HG03066 (cell line): ENCODE measurements at regions not wholly inside any gene's neighbourhood (a gene's known extent, or its start where the extent isn't known, plus 50 kb on each side); places are given as distances from the start of the nearest gene placed in this dataset.
A peak's percentile ranks its signal among the peaks of the same experiment; 100 is the strongest.
"Not testable (repeated sequence)": the region's sequence is repeated elsewhere in the genome, so short reads cannot be mapped to it uniquely, and the experiment has no call there.

ENCODE experiments used
- ATAC-seq: cut with Tn5 transposase; IDR thresholded peaks from one replicate; pipeline ENCODE4 v1.9.1; 2021; ENCODE audit warnings: low read depth; ENCODE audit not compliant: unreplicated experiment

DNA sequence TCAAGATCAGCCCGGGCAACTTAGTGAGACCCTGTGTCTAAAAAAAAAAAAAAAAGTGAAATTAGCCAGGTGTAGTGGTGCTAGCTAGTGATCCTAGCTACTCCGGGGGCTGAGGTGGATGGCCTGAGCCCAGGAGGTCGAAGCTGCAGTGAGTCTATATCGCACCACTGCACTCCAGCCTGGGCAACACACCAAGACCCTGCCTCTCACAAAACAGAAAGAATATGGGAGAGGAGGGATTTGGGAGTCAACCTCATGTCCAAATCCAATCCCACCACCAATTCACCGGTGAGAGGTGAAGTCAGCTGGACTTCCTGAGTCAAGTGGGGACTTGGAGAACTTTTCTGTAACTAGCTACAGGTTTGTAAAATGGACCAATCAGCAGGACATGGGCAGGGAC lies 80.5 kb upstream of the MFGE8 start:
- no peak for ATAC-seq

DNA sequence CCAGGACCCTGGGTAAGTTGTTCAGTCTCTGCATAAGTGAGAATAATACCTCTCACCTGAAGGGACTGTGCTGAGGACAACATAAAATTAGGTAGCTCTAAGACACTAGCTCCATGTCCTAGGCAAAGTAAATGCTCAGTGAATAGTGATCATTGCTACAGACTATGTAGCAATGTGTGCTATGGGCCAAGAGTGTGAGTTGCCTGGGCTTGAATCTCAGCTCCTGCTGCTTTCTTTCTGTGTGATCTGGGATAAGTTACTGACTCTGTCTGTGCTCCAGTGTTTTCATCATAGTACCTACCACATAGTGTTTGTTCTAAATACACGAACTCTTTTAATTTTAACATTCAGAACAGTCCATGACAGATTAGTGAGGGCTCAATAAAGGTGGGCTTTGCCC lies 81.1 kb upstream of the MFGE8 start:
- ATAC-seq, result no peak

DNA sequence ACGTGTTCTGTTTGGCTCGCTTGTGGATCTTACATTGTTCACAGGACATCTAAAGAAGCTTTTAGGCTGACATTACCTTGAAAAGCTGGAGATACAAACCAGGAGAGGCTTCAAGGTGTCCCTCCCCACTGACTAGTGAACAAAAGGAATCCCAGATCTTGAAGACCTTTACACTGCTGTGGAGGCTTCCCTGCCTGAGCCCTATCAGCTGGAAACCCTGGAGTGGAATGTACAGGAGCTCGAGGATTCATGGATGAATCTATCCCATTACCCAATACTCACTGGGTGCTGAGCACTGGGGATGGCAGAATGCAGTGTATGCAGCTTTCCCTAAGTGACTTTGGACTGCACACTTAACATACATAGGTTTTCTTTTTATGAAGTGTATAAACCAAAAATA lies 82.3 kb upstream of the MFGE8 start:
- no peak for ATAC-seq

DNA sequence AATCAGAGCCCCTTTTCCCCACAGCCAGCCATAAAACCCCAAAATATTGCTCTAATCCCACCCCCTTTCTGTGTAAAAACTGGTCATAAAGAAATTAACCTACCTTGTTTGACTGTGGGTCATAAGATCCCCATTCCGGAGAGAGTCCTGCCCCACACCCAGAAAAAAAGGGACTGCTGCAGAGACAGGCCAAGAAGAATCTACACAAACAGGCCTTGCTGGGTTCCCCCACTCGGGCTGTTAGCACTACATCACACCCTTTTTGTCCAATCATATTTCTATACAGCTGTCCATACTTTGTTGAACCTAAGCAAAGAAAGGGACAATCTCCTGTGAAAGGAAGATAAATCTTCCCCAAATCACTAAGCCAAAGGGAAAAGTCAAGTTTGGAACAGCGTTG lies 84.4 kb upstream of the MFGE8 start:
- ATAC-seq, result no peak

DNA sequence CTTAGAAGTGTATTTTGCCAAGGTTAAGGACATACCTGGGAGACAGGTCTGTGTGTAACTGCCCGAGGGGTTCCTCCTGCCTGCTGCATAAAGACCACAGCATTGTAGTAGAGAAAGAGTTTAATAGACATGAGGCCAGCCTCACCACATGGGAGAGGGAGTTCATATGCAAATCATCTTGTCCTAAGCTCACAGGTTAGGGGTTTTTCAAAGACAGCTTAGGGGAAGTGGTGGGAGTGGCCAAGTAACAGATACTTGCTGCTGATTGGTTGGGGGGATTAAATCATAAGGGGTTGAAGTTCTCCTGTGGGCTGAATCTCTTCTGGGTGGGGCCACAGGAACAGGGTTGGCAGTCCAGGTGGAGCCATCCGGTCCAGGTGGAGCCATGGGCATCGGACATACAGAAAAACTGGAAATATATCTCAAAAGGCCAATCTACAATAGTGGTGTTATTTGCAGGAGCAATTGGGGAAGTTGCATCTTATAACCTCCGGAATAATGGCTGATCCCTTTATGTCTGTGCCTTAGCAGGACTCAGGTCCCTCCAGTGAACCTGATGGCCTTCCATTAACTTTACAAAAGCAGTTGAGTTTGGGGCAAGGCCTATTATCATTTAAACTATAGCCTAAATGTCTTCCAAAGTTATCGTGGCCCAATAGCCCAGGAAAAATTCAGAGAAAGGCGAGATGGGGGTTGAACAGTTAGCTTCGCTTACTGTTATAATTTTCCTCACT lies 86.0 kb upstream of the MFGE8 start:
- no peak for ATAC-seq

DNA sequence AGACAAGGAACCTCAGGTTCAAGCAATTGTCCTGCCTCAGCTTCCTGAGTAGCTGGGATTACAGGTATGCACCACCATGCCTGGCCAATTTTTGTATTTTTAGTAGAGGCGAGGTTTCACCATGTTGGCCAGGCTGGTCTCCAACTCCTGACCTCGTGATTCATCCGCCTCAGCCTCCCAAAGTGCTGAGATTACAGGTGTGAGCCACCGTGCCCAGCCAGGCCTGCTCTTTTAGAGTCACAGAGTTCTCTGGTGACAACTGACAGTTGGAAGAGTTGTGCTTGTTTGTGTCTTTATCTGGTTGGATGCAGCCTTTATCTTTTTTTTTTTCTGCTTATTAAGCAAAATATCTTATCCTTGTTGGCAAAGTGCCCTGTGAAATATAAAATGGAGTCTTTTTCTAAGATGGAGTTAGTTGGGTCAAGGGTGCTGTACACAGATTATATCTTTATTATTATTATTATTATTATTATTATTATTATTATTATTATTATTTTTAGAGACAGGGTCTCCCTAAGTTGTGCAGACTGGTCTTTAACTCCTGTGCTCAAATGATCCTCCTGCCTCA lies 86.5 kb upstream of the ABHD2 start:
- ATAC-seq, result not testable (repeated sequence)

DNA sequence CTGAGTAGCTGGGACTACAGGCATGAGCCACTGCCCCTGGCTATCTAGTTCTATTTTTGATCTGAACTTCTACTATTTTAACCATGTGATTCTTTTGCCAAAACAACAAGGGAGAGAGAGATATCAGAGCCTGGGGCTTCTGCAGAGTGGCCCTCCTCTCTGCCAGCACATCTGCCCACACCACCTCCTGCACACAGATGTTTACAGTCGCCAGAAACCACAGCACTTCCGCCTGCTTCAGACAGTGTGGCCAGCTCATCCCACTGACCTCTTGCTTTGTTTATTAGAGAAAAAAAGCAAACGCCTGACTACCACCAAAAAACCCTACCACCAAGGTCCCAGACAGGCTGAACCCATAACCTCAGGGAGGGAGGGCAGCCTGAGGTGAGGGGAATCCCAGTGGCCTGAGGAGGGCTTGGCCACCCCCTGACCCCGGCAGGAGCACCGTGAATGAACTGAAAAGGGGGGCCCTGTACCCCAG lies 85.9 kb upstream of the ABHD2 start:
- peak; percentile 87 for ATAC-seq

DNA sequence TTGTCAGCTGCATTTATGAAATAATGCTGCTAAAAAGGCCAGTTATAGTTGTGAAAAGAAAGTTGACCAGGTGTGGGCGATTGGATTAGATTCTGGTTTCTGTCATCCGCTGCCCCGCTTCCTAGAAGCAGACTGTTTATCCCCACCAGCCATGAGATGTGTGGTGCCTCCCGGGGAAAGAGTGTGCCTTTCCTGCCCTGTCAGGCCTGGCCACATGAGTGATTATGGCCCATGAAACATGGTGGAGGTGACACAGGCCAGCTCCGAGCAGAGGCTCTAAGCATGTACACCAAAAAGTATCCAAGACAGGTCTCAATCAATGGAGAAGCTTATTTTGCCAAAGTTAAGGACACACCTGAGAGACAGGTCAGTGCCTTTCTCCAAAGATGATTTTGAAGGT lies 85.4 kb upstream of the ABHD2 start:
- no peak for ATAC-seq

DNA sequence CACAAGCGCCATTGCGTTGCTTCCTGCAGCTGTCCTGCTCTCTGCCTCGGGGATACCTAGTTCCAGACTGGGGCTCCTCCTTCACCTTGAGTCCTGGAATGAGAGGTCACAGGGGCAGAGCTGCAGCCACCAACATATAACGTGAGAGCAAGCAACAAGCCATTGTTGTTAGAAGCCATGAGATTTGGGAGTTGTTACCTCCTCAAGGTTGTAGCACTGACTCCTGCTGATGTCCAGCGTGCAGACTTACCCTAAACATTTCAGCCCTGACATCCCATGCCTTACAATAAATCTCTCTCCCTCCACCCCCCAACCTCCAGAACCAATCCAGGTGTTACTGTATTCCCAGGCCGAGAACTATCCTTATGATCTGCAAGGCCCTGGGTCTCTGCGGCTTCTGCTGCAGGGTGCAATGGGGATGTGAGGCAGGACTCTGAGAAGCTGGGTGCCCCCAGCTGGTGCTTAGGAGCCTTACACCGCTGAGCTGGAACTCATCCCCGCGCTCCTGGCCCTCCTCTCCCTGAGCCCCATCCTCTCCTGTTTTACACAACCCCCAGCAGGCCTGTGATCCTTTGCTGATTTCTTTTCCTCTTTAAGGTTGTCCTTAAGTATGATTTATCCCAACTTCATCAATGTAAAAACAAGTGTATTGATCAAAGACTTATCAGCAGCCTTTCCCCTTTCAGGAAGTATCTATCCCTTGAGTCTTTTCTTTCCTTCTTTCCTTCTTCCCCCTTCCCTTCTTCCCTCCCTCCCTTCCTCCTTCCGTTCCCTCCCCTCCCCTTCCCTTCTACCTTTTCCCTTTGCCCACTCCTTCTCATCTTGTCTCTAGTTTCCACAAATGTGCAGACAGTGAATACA lies 84.2 kb upstream of the ABHD2 start:
- ATAC-seq, result no peak

DNA sequence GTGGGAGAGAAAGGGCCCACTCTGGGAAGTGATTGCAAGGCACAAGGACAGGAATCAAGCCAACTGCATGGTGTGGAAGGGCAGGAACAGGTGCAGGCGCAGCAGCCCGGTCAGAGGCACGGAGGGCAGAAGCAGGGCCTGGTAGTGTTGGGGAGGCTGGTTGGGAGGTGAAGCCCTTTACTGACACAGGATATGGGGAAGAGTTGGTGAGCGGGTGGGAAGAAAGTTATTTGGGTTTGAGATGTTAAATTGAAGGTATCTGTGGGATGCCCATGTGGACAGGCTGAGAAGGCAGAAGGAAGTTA lies 83.6 kb upstream of the ABHD2 start:
- ATAC-seq, result no peak

DNA sequence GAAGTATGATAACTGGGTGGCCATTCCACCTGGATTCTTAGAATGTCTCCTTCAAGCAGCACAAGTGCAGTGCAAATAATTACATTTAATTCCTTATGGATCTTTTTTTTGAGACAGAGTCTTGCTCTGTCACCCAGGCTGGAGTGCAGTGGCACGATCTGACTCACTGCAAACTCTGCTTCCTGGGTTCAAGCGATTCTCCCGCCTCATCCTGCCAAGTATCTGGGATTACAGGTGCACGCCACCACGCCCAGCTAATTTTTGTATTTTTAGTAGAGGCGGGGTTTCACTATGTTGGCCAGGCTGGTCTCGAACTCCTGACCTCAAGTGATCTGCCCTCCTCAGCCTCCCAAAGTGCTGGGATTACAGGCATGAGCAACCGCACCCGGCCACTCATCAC lies 80.7 kb upstream of the ABHD2 start:
- ATAC-seq, result not testable (repeated sequence)

DNA sequence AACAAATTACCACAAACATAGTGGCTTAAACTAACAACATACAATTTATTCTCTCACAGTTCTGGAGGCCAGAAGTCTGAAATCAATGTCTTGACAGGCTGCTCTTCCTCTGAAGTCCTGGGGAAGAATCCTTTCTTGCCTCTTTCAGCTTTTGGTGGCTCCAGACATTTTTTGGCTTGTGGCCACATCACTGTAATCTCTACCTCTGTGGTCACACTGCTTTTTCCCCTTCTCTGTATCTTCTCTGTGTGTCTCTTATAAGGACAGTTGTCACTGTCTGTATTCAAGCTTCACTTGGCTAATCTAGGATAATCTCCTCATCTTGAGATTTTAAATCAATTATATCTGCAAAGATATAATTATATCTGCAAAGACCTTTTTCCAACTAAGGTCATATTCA lies 80.3 kb upstream of the ABHD2 start:
- no peak for ATAC-seq

DNA sequence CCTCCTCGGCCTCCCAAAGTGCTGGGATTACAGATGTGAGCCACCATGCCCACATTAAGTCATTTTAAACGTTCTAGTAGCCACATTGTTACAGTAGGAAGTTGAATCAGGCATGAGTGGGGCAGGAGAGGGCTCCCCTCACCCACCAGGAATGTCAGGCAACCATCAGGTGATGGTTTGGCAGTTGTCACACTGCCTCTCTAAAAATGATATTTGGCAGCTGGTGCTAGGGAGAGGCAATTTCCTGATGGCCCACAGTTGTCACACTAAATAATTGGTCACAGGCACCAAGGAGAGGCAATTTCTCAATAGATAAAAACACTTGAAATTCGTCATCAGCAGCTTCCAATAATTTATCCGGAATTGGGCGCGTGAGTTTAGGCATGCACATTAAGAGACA lies 79.2 kb upstream of the ABHD2 start:
- no peak for ATAC-seq

DNA sequence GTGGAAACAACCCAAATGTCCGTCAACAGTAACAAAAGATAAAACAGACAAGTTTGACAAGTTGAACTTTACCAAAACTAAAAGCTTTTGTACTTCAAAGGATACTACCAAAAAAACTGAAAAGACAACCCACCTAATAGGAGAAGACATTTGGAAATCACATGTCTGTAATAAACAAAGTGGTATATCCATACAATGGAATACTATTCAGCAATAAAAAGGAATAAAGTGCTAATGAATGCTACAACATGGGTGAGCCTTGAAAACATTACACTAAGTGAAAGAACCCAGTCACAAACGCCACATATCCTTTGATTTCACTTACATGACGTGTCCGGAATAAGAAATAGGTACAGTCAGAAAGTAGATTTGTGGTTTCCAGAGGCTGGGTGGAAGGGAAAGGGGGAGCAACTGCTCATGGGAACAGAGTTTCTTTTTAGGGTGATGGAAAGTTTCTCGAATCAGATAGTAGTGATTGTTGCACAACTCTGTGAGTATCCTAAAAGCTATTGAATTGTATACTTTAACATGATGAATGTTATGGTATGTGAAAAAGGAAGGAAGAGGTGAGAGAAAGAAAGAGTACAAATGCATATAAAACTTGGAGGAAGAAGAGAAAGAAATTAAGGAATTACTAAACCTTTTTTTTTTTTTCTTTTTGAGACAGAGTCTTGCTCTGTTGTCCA lies 72.7 kb upstream of the ABHD2 start:
- no peak for ATAC-seq

DNA sequence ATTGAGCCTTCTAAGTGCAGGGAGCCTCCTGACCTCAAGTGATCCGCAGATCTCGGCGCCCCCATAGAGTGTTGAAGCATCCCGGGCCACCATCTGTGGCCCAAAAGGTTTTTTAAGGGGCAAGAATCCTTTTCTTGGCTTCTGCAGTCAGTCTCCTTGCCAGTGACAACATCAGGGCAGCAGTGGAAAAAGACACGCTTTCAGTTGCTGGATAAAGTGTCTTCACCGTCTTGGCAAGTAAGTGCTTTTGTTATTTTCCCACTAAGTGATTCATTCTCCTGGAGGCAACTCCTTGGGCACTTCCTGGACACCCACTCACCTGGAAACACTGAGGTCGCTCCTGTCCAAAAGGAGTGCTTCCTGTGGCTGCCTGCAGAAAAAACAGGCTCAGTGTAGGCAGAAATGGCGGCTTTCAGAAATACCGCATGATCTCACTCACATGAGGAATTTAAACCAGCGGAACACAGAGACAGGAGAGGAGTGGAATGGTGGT lies 71.7 kb upstream of the ABHD2 start:
- no peak for ATAC-seq

DNA sequence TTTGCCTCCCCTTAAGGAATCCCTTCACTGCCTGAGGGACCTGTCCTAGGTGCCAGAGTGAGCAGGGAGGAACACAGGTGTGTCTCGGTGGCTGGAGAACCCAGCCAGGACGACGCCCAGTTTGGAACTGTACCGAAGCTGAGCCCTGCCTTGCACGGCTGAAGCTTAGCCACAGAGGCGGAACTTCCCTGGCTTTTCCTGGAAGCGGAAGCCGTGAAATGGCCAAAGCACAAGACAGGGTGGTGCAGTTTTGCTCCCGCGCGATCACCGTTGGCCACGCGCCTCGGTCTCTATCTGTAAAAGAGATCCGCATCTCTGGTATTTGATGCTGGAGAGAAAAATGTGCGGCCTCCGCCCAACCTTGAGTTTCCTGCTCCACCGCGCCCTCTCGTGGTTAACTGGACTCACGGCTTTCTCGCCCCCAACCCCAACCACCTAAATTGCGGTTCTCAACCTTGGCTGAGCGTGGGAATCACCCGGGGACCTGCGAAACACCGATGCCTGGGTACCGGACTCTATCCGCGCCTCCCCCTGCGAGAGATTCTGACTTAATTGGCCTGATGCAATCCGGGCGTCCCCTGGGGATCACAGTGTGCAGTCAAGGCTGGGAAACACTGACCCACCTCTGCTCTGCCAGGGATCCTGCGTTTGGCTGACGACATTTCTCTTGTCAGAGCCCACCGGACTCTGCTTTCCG lies 70.7 kb upstream of the ABHD2 start:
- peak; percentile 63 for ATAC-seq

DNA sequence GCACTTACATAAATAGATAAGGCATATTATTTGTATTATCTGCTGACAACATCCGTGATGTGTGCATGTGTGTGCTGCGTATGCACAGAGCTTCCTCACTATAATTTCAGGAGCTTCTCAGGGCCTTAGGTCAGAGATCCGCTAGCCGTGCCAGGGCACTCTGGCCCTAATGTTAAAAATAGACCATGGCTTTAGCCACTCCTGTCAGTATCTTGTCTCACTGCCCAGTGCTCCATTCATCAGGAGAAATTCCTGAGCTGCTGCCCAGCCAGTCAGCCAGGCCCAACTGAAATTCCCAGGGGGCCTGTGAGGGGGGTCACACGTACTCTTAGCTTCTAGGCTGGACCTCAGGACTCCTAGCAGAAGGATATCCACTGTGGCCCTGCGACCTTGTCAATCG lies 70.0 kb upstream of the ABHD2 start:
- no peak for ATAC-seq

DNA sequence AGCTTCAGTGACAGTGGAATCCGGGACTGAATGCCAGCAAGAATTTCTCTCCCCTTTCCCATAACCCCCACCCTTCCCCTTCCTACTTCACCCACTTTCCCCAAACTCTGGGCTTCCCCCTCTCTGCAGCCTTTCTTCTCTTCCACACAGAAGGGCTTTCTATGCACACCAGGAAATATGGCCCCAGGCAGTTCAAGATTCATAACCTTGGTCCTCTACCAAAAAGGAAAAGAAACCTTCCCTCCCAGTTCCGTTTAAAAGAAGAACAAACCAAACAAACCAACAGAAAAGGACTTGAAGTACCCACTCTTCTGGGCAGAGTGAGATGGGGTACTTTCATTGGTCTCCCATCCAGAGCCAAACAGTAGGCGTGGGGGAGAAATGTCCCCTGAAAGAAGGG lies 68.8 kb upstream of the ABHD2 start:
- no peak for ATAC-seq

DNA sequence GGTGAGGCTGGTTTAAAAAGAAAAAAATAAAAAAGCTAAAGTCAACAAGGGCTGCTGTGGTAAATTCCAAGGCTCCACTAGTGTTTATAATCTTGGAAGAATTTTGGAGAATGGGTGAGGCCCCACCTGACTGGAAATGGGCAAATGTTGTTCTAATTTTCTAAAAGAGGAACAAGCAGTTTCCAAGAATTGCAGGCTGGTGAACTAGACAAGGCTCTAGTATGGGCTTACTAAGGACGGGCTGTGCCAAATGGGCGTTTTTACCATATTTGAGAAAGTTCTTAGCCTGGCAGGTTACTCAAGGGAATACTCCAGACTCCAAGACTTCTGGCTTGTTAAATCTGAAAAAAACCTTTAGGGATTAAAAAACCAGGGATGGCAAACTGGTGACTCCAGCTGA lies 67.0 kb upstream of the ABHD2 start:
- no peak for ATAC-seq

DNA sequence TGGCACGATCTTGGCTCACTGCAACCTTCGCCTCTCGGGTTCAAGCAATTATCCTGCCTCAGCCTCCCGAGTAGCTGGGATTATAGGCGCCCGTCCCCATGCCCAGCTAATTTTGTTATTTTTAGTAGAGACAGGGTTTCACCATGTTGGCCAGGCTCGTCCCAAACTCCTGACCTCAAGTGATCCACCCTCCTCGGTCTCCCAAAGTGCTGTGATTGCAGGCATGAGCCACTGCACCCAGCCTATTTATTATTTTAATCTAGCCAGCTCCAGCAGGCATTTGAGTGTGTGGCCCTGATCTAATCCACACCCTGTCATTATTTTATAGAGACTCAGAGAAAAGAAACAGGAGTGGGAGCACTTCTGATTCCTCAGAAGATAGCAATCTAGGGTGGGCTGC lies 66.4 kb upstream of the ABHD2 start:
- ATAC-seq, result not testable (repeated sequence)
